ENCODE measurements at regions not wholly inside any gene's neighbourhood (a gene's known extent, or its start where the extent isn't known, plus 50 kb on each side); places are given as distances from the start of the nearest gene placed in this dataset.

DNA sequence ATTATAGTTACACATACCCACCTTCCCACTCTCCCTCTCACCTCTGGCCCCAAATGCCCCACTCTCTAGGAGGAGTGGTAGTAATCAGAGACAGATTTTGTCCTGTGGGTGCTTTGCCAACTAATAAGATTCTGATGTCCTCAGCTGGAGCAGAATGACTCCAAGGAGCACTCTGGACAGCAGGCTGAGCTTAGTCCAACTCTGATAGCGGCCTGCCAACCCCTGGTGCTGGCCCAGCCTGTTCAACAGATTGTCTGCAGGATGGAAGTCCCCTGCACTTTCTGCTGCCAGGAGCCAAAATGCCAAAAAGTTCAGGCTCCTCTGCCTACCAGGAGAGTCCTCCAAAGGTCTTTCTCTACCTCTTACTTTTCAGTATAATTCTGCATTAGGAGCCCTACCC is 160.5 kb upstream of the UMPS start:
- Histone ChIP-seq H3K27me3 (ENCODE audit: control insufficient read depth in 5 of 5, insufficient read depth in 4 of 5, low read length in 5 of 5) (no peaks in the 10 kb centered on the region), H3K9me3 (ENCODE audit: control insufficient read depth in 5 of 5, low read length in 5 of 5) (no peaks in the 10 kb centered on the region), H3K4me3 (ENCODE audit: low read depth in 1 of 5, low read length in 5 of 5) (no peak overlapping the region), H3K36me3 (ENCODE audit: control insufficient read depth in 5 of 5, insufficient read depth in 5 of 5, low read length in 5 of 5) (peaks cover 0 to 7% (median 3%) of the 10 kb centered on the region in 5 donors), H3K27ac (ENCODE audit: low read depth, low read length) (no peak overlapping the region), H3K9ac (ENCODE audit: low read length in 5 of 5) (no peak overlapping the region), H3K4me1 (ENCODE audit: control insufficient read depth in 5 of 5, insufficient read depth in 5 of 5, low read length in 5 of 5) (peaks cover 0 to 3% (median 3%) of the 10 kb centered on the region in 5 donors)

DNA sequence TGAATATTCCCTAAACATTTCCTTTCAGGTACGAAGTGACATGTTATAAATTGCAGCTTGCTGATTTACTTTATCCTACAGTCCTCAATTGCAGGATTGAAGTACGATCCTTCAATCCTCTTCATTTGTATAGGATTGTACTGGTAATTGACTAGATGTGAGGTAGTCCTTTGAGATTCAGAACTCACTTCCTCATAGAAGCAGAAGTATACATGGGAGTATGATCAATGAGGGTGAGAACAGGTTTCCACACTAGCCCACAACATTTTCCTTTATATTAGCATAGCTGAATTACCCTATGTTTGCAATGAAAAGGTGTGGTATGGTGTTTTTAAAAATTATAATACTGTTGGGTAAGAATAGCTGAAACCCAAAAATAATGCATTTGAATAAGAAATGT is 160.0 kb upstream of the UMPS start:
- no peaks in the 10 kb centered on the region for H3K9me3 ChIP-seq (ENCODE audit: control insufficient read depth in 5 of 5, low read length in 5 of 5)
- H3K27ac ChIP-seq (ENCODE audit: low read depth, low read length) = no peak overlapping the region
- H3K9ac ChIP-seq (ENCODE audit: low read length in 5 of 5) = no peak overlapping the region
- no peaks in the 10 kb centered on the region for H3K27me3 ChIP-seq (ENCODE audit: control insufficient read depth in 5 of 5, insufficient read depth in 4 of 5, low read length in 5 of 5)
- peaks cover 0 to 7% (median 3%) of the 10 kb centered on the region in 5 donors for H3K36me3 ChIP-seq (ENCODE audit: control insufficient read depth in 5 of 5, insufficient read depth in 5 of 5, low read length in 5 of 5)
- H3K4me3 ChIP-seq (ENCODE audit: low read depth in 1 of 5, low read length in 5 of 5) = no peak overlapping the region
- peaks cover 0 to under 1% (median 0%) of the 10 kb centered on the region in 5 donors for H3K4me1 ChIP-seq (ENCODE audit: control insufficient read depth in 5 of 5, insufficient read depth in 5 of 5, low read length in 5 of 5)

DNA sequence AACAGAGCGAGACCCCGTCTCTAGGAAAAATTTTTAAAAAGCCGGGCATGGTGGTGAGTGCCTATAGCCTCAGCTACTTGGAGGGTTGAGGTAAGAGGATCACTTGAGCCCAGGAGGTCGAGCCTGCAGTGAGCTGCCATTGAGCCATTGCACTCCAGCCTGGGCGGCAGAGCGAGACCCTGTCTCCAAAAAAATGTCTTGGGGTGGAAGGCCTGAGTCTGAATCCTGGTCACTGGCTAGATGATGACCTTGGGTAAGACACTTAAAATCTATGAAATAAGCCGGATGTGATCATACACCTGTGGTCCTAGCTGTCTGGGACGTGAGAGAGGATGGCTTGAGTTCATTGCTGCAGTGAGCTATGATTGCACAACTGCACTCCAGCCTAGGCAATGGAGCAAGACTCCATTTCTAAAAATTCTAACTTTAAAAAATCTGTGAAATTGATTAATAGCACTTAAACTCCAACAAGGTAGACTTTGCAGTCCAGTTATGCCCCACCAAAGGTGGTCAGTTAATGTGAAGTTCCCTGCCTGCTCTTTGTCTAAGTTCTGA is 157.3 kb upstream of the UMPS start:
- H3K27me3 ChIP-seq (ENCODE audit: control insufficient read depth in 5 of 5, insufficient read depth in 4 of 5, low read length in 5 of 5) = no peaks in the 10 kb centered on the region
- H3K4me1 ChIP-seq (ENCODE audit: control insufficient read depth in 5 of 5, insufficient read depth in 5 of 5, low read length in 5 of 5) = no peaks in the 10 kb centered on the region
- no peak overlapping the region for H3K9ac ChIP-seq (ENCODE audit: low read length in 5 of 5)
- H3K4me3 ChIP-seq (ENCODE audit: low read depth in 1 of 5, low read length in 5 of 5) = no peak overlapping the region
- H3K36me3 ChIP-seq (ENCODE audit: control insufficient read depth in 5 of 5, insufficient read depth in 5 of 5, low read length in 5 of 5) = peaks cover 0 to 7% (median 3%) of the 10 kb centered on the region in 5 donors
- H3K27ac ChIP-seq (ENCODE audit: low read depth, low read length) = no peak overlapping the region
- H3K9me3 ChIP-seq (ENCODE audit: control insufficient read depth in 5 of 5, low read length in 5 of 5) = no peaks in the 10 kb centered on the region

DNA sequence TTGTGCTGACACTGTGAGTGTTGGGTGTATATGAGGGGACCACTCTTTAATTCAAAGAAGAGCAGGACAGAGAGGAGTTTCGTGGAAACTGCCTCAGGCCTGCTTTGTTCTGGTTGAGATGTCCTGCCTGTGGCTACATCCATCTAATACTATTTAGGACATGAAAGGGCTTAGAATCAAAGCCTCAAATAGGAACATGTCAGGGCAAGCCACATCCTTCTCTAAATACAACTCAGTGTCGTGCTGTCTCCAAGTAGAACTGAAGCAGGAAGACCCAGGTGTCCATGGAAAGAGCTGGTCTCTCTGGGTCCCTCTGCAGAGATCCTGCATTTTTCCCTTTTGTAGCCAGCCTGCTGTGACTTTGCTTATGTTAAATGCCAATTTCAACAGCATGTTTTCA is 156.2 kb upstream of the UMPS start:
- H3K27me3 ChIP-seq (ENCODE audit: control insufficient read depth in 5 of 5, insufficient read depth in 4 of 5, low read length in 5 of 5) = no peaks in the 10 kb centered on the region
- no peak overlapping the region for H3K4me3 ChIP-seq (ENCODE audit: low read depth in 1 of 5, low read length in 5 of 5)
- H3K4me1 ChIP-seq (ENCODE audit: control insufficient read depth in 5 of 5, insufficient read depth in 5 of 5, low read length in 5 of 5) = no peaks in the 10 kb centered on the region
- no peaks in the 10 kb centered on the region for H3K9me3 ChIP-seq (ENCODE audit: control insufficient read depth in 5 of 5, low read length in 5 of 5)
- H3K27ac ChIP-seq (ENCODE audit: low read depth, low read length) = no peak overlapping the region
- H3K36me3 ChIP-seq (ENCODE audit: control insufficient read depth in 5 of 5, insufficient read depth in 5 of 5, low read length in 5 of 5) = peaks cover 0 to 7% (median 3%) of the 10 kb centered on the region in 5 donors
- H3K9ac ChIP-seq (ENCODE audit: low read length in 5 of 5) = no peak overlapping the region

DNA sequence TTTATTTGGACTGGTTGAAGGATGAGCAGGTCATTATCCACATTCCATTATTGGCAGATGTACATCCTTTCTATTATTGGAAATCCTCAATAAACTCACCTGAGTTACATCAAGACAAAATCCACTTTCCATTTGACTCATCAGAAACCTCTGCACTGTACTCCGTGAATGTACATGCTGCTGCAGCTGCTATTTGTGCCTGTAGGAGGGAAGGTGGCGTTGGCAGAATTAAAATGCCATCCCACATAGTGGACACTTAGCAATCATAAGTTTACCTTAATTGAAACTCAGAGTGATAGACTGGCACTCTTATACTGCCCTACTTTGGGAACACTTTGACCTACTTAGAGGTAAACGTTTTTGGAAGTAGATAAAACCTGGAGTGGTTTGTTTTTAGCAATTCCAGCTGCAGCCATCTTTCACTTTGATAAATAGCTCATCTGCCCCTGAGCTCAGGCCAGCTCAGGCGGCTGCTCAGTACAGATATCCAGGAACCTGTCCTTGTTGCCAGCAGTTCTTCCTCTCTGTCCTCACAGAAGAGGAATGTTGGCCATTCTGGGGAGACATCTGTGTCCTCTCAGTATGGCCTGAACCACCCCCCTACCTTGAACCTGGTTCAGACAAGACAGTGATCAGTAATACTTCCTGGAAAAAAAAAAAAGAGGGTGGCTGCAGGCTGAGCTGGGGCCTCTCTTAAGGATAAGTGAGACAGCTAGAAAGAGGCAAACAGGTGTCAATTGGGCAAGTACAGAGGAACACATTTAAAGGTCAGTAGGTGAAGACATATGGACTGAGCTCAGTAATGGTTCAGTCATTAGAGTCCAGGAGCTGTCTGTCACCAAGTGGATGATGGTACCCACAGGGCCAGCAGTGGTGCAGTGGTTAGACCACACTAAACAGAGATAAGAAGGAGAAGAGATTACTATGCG is 153.4 kb upstream of the UMPS start:
- no peak overlapping the region for H3K9ac ChIP-seq (ENCODE audit: low read length in 5 of 5)
- H3K4me3 ChIP-seq (ENCODE audit: low read depth in 1 of 5, low read length in 5 of 5) = no peak overlapping the region
- no peaks in the 10 kb centered on the region for H3K9me3 ChIP-seq (ENCODE audit: control insufficient read depth in 5 of 5, low read length in 5 of 5)
- no peak overlapping the region for H3K27ac ChIP-seq (ENCODE audit: low read depth, low read length)
- no peaks in the 10 kb centered on the region for H3K27me3 ChIP-seq (ENCODE audit: control insufficient read depth in 5 of 5, insufficient read depth in 4 of 5, low read length in 5 of 5)
- H3K4me1 ChIP-seq (ENCODE audit: control insufficient read depth in 5 of 5, insufficient read depth in 5 of 5, low read length in 5 of 5) = no peaks in the 10 kb centered on the region
- peaks cover 0 to 7% (median 0%) of the 10 kb centered on the region in 5 donors for H3K36me3 ChIP-seq (ENCODE audit: control insufficient read depth in 5 of 5, insufficient read depth in 5 of 5, low read length in 5 of 5)

DNA sequence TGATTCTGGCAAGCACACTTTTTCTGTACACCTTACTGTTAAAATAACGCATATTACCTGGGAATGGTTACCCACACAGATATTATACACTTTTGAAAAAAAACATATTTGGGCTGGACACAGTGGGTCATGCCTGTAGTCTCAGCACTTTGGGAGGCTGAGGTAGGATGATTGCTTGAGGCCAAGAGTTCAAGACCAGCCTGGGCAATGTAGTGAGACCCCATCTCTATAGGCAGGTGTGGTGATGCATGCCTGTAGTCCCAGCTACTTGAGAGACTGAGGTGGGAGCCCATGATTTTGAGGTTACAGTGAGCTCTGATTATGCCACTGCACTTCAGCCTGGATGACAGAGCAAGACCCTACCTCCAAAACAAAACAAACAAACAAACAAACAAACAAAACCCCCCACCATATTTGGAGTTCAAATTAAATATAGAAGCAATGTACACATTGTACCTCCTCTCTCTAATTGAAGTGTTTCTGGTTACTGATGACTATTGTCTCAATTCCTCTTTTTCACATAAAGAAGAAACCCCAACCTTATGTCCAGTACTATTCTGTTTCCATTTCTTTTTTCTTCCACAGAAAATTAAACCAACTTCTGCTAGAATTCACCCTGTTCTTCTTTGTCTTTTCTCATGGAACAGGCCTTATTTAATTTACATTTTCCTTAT is 152.6 kb upstream of the UMPS start:
- H3K27ac ChIP-seq (ENCODE audit: low read depth, low read length) = no peak overlapping the region
- no peak overlapping the region for H3K9ac ChIP-seq (ENCODE audit: low read length in 5 of 5)
- H3K27me3 ChIP-seq (ENCODE audit: control insufficient read depth in 5 of 5, insufficient read depth in 4 of 5, low read length in 5 of 5) = no peaks in the 10 kb centered on the region
- H3K4me3 ChIP-seq (ENCODE audit: low read depth in 1 of 5, low read length in 5 of 5) = no peak overlapping the region
- H3K36me3 ChIP-seq (ENCODE audit: control insufficient read depth in 5 of 5, insufficient read depth in 5 of 5, low read length in 5 of 5) = peaks cover 0 to 7% (median 0%) of the 10 kb centered on the region in 5 donors
- H3K4me1 ChIP-seq (ENCODE audit: control insufficient read depth in 5 of 5, insufficient read depth in 5 of 5, low read length in 5 of 5) = peaks cover 0 to 3% (median 0%) of the 10 kb centered on the region in 5 donors
- H3K9me3 ChIP-seq (ENCODE audit: control insufficient read depth in 5 of 5, low read length in 5 of 5) = no peaks in the 10 kb centered on the region

DNA sequence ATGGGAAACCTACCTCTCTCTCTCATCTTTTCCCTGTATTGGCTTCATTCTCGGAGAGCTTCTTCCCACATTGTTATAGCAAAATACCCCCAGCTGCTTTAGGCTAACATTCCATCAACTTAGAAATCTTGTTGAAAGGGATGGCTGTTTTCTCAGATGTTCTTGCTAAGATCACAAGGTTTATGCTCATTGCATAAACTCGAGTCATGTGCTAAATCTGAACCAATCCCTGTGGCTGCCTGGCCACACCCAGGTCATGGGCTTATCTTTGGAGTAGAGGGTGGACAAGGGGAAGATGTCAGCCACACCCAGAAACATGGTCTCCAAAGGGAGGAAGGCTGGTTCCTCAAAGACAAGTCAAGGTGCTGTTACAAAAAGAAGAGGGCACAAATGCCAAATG is 150.6 kb upstream of the UMPS start:
- H3K9me3 ChIP-seq (ENCODE audit: control insufficient read depth in 5 of 5, low read length in 5 of 5) = no peaks in the 10 kb centered on the region
- no peak overlapping the region for H3K9ac ChIP-seq (ENCODE audit: low read length in 5 of 5)
- H3K27ac ChIP-seq (ENCODE audit: low read depth, low read length) = no peak overlapping the region
- peaks cover 3 to 6% (median 4%) of the 10 kb centered on the region in 5 donors for H3K27me3 ChIP-seq (ENCODE audit: control insufficient read depth in 5 of 5, insufficient read depth in 4 of 5, low read length in 5 of 5)
- H3K4me3 ChIP-seq (ENCODE audit: low read depth in 1 of 5, low read length in 5 of 5) = no peak overlapping the region
- peaks cover 0 to 5% (median 0%) of the 10 kb centered on the region in 5 donors for H3K36me3 ChIP-seq (ENCODE audit: control insufficient read depth in 5 of 5, insufficient read depth in 5 of 5, low read length in 5 of 5)
- peaks cover 0 to 11% (median 8%) of the 10 kb centered on the region in 5 donors for H3K4me1 ChIP-seq (ENCODE audit: control insufficient read depth in 5 of 5, insufficient read depth in 5 of 5, low read length in 5 of 5)

DNA sequence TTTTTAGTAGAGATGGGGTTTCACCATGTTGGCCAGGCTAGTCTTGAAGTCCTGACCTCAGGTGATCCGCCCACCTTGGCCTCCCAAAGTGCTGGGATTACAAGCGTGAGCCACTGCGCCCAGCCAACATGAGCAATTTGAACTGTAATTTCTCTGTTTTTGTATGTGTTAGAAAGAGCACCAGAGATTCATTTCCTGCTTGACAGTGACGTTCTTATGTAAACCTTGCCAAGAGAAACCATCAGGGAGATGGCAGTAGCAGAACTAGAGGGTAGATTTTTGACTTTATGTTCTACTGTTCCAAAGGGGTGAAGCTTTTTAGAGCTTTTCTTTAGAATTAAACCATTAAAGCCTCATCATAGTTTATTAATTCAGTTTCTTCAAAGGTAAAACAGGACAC is 148.1 kb upstream of the UMPS start:
- no peaks in the 10 kb centered on the region for H3K36me3 ChIP-seq (ENCODE audit: control insufficient read depth in 5 of 5, insufficient read depth in 5 of 5, low read length in 5 of 5)
- peaks cover 0 to 20% (median 14%) of the 10 kb centered on the region in 5 donors for H3K4me1 ChIP-seq (ENCODE audit: control insufficient read depth in 5 of 5, insufficient read depth in 5 of 5, low read length in 5 of 5)
- H3K9ac ChIP-seq (ENCODE audit: low read length in 5 of 5) = no peak overlapping the region
- peaks cover 4 to 24% (median 10%) of the 10 kb centered on the region in 5 donors for H3K27me3 ChIP-seq (ENCODE audit: control insufficient read depth in 5 of 5, insufficient read depth in 4 of 5, low read length in 5 of 5)
- H3K9me3 ChIP-seq (ENCODE audit: control insufficient read depth in 5 of 5, low read length in 5 of 5) = no peaks in the 10 kb centered on the region
- no peak overlapping the region for H3K4me3 ChIP-seq (ENCODE audit: low read depth in 1 of 5, low read length in 5 of 5)
- no peak overlapping the region for H3K27ac ChIP-seq (ENCODE audit: low read depth, low read length)

DNA sequence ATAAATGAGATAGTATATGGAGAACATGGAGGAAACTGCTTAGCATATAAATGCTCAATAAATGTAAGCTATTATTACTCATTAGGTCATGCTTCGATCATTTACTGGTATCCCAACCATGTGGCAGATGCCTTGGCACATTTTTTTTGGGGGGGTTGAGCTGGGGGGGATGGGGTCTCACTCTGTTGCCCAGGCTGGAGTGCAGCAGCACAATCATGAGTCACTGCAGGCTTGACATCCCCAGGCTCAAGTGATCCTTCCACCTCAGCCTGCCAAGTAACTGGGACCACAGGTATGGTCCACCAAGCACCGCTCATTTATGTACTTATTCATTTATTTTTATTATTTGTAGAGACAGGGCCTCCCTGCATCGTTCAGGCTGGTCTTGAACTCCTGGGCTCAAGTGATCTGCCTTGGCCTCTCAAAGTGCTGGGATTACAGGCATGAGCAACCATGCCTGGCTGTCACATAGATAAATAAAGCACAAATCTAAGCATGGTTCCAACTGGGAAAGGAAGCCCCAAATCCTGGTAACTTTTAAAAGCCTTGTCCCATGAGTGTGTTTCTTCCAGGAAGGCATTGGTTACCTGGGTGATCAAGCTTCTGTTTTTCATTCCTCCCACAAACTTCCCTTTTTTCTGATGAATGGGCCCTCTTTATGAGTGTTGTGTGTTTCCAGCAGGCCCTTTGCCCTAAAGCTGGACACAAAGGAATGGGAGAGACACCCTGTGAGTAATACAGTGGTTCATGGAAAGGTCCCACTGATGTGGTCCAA is 147.4 kb upstream of the UMPS start:
- no peak overlapping the region for H3K27ac ChIP-seq (ENCODE audit: low read depth, low read length)
- no peak overlapping the region for H3K4me3 ChIP-seq (ENCODE audit: low read depth in 1 of 5, low read length in 5 of 5)
- H3K9ac ChIP-seq (ENCODE audit: low read length in 5 of 5) = no peak overlapping the region
- H3K36me3 ChIP-seq (ENCODE audit: control insufficient read depth in 5 of 5, insufficient read depth in 5 of 5, low read length in 5 of 5) = no peaks in the 10 kb centered on the region
- peaks cover 4 to 24% (median 10%) of the 10 kb centered on the region in 5 donors for H3K27me3 ChIP-seq (ENCODE audit: control insufficient read depth in 5 of 5, insufficient read depth in 4 of 5, low read length in 5 of 5)
- H3K9me3 ChIP-seq (ENCODE audit: control insufficient read depth in 5 of 5, low read length in 5 of 5) = no peaks in the 10 kb centered on the region
- H3K4me1 ChIP-seq (ENCODE audit: control insufficient read depth in 5 of 5, insufficient read depth in 5 of 5, low read length in 5 of 5) = peaks cover 0 to 20% (median 14%) of the 10 kb centered on the region in 5 donors
